ENCODE measurements at regions not wholly inside any gene's neighbourhood (a gene's known extent, or its start where the extent isn't known, plus 50 kb on each side); places are given as distances from the start of the nearest gene placed in this dataset.

DNA sequence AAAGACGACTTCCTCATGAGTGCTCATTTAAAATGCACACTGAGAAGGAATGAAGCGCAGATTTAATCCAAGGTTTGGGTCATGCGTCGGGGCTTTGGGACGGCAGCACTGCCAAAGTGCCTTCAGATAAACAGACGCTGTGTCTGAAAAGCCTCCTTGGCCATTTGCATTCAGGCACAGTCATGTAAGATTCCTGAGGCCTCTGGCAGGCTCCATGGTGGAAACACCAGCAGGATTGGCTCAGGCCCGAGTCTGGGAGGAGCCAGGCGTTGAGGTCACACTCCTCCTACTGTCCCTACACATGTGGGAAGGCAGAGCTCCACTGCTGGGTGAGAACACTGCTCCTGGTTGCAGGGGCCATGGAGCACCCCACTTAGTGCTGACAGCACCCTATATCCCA lies 113.3 kb upstream of the KL start:
- TF ChIP-seq CTCF (IDR thresholded peaks at IDR 0.05; ENCODE audit: low read length) (no peak), EZH2 (optimal IDR thresholded peaks at IDR 0.05; ENCODE audit: low read depth, low read length) (no peak)

Measured in MM.1S (cell line).